Mesothelial cell of epicardium (in vitro differentiated cells): ENCODE measurements at regions not wholly inside any gene's neighbourhood (a gene's known extent, or its start where the extent isn't known, plus 50 kb on each side); places are given as distances from the start of the nearest gene placed in this dataset.

Source experiments
- DNase-seq, 2 experiments: peaks; one replicate each; pipeline ENCODE4 v3.0.0; 2021; ENCODE audit warnings: low spot score in 2 of 2; ENCODE audit not compliant: unreplicated experiment in 2 of 2
- H3K27ac Mint-ChIP-seq: 2 replicates; pipeline ENCODE4 v1.8.0; 2021; ENCODE audit warnings: mixed read lengths
- H3K27me3 Mint-ChIP-seq: 2 replicates; pipeline ENCODE4 v1.8.0; 2021; ENCODE audit warnings: low read depth, mixed read lengths
- H3K36me3 Mint-ChIP-seq: 2 replicates; pipeline ENCODE4 v1.8.0; 2021; ENCODE audit warnings: mixed read lengths
- H3K4me1 Mint-ChIP-seq: 2 replicates; pipeline ENCODE4 v1.8.0; 2021; ENCODE audit warnings: mixed read lengths
- H3K4me3 Mint-ChIP-seq: 2 replicates; pipeline ENCODE4 v1.8.0; 2021; ENCODE audit warnings: mild to moderate bottlenecking, moderate library complexity, mixed read lengths
- H3K9me3 Mint-ChIP-seq: 2 replicates; pipeline ENCODE4 v1.8.0; 2021; ENCODE audit warnings: mixed read lengths
- CTCF ChIP-seq: fragments of 200-600 bp; sonication (generic); IDR thresholded peaks from one replicate; pipeline ENCODE4 v1.5.0; 2021; ENCODE audit warnings: antibody characterized with exemption; ENCODE audit not compliant: unreplicated experiment

- Mint-ChIP-seq H3K36me3 (no peaks in the 10 kb centered on the region), H3K27ac (no peak overlapping the region), H3K4me1 (peaks cover 3% of the 10 kb centered on the region), H3K9me3 (no peaks in the 10 kb centered on the region), H3K4me3 (no peak overlapping the region), H3K27me3 (peaks cover 17% of the 10 kb centered on the region)
- TF ChIP-seq CTCF, result no peak
- no peak for DNase-seq
Measured at GRCh38 chr1:25051504-25051903, 121.4 kb upstream of the RUNX3 start.

GRCh38 chr1:25050165-25050564 lies 120.1 kb upstream of the RUNX3 start:
- DNase-seq, result no peak
- Mint-ChIP-seq H3K36me3 (no peaks in the 10 kb centered on the region), H3K4me1 (peaks cover 3% of the 10 kb centered on the region), H3K27ac (no peak overlapping the region), H3K27me3 (peaks cover 12% of the 10 kb centered on the region), H3K9me3 (no peaks in the 10 kb centered on the region), H3K4me3 (no peak overlapping the region)
- TF ChIP-seq CTCF, result no peak

DNA sequence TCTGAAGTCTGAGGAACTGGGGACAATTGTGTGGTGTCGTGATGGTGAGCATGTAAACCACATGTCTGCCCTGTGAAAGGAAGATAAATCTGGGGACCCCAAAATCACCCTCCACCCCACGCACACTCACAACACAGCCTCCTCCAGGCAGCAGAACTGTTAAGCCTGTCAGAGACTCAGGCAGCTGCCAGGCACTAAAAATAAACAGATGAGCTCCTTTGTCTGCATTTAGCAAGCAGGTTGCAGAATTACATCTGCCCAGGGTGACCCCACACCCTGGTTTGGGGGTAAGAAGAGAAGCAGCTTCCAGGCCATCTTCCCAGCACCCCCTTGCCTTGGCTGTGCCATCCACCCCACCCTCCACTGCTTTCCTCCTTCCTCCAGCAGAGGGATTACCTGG lies 119.1 kb upstream of the RUNX3 start:
- Mint-ChIP-seq H3K27me3 (peaks cover 13% of the 10 kb centered on the region), H3K36me3 (no peaks in the 10 kb centered on the region), H3K4me1 (no peaks in the 10 kb centered on the region), H3K27ac (no peak overlapping the region), H3K4me3 (no peak overlapping the region), H3K9me3 (no peaks in the 10 kb centered on the region)
- TF ChIP-seq CTCF, result no peak
- no peak for DNase-seq

DNA sequence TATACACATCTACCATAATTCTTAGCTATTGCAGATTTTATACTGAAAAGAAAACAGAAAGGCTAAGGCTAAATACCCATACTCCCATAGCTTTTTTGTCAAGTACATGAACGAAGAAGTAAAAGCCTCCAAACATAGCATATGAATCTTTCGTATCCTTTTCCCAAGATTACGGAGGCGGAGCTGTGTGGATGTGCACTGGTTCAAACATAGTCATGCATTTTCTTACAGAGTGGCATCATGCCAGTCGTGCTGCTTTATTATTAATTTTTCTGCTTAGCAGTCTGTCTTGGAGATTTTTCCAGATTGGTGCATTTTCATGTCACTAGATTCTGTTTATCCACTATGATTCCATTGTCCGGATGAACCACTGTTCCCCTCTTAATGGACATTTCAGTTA lies 118.7 kb upstream of the RUNX3 start:
- no peaks in the 10 kb centered on the region for H3K9me3 Mint-ChIP-seq
- no peak for TF ChIP-seq CTCF
- no peak overlapping the region for H3K27ac Mint-ChIP-seq
- no peaks in the 10 kb centered on the region for H3K4me1 Mint-ChIP-seq
- H3K36me3 Mint-ChIP-seq, result no peaks in the 10 kb centered on the region
- H3K27me3 Mint-ChIP-seq, result peaks cover 15% of the 10 kb centered on the region
- H3K4me3 Mint-ChIP-seq, result no peak overlapping the region
- no peak for DNase-seq

DNA sequence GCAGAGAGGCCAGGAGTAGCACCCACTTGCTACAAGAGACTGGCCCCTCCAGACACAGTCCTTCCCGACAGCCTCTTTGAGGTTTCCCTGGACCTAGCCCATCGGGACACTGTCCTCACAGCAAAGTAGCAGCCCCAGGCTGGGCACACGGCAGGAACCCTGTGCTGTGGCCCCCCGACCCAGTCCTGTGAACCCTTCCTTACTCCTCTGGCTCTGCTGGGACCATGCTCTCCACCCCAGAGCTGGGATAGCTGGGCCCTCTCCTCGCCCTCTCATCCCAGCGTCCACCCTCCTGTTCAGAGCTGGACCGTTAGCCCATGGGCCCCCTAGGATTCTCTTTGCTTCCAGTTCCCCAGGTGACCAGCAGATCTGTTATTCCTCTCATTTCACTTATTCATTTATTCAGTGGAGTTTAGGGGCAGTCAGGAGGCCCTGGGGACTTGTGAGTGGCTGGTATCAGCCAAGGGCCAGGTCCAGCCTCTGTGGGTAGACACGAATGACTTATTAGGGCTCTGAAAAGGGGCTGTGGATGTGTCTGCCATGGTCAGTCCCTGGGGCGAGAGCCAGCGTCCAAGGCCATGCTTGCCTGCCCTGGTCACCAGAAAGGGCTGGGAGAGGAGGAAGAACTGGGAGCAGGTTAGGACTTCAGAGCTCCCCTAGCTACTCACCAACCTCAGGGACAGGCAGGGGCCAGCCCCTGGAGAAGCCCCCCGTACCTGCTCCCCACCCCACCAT lies 117.6 kb upstream of the RUNX3 start:
- Mint-ChIP-seq H3K27ac (no peak overlapping the region), H3K27me3 (peaks cover 8% of the 10 kb centered on the region), H3K4me1 (no peaks in the 10 kb centered on the region), H3K4me3 (no peak overlapping the region), H3K36me3 (no peaks in the 10 kb centered on the region), H3K9me3 (no peaks in the 10 kb centered on the region)
- TF ChIP-seq CTCF, result no peak
- DNase-seq, result no peak

DNA sequence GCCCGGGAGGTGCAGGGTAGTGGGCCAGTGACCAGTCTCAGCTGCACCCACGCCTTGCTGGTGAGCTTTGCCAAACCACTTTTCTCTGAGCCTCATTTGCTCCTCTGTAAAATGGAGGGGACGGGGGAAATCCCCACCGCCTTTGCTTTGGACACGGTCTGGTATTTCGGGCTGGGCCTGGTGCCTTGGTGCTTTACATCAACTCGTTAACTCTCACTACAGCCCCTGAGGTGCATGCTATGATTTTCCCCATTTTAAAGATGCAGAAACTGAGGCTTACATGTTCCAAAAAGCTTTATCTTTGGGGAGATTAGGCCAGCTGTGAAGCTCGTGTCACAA lies 116.1 kb upstream of the RUNX3 start:
- Mint-ChIP-seq H3K9me3 (no peaks in the 10 kb centered on the region), H3K27ac (no peak overlapping the region), H3K4me3 (no peak overlapping the region), H3K27me3 (peaks cover 12% of the 10 kb centered on the region), H3K36me3 (no peaks in the 10 kb centered on the region), H3K4me1 (no peaks in the 10 kb centered on the region)
- TF ChIP-seq CTCF, result no peak
- no peak for DNase-seq
